ENCODE measurements at regions not wholly inside any gene's neighbourhood (a gene's known extent, or its start where the extent isn't known, plus 50 kb on each side); places are given as distances from the start of the nearest gene placed in this dataset.

GRCh38 chr3:83769791-83770663 is 1188.8 kb upstream of the CADM2 start:
- no peak for TF ChIP-seq CTCF (IDR thresholded peaks at IDR 0.05; ENCODE audit: borderline replicate concordance, insufficient read depth, low read depth, low read length)
- no peak overlapping the region for H3K4me3 ChIP-seq (ENCODE audit: low read depth, low read length)

GRCh38 chr3:83770664-83771402 is 1188.0 kb upstream of the CADM2 start:
- H3K4me3 ChIP-seq (ENCODE audit: low read depth, low read length) = no peak overlapping the region
- TF ChIP-seq CTCF (IDR thresholded peaks at IDR 0.05; ENCODE audit: borderline replicate concordance, insufficient read depth, low read depth, low read length) = no peak

GRCh38 chr3:83802801-83803200 is 1156.0 kb upstream of the CADM2 start:
- H3K4me3 ChIP-seq (ENCODE audit: low read depth, low read length) = no peak overlapping the region
- no peak for TF ChIP-seq CTCF (IDR thresholded peaks at IDR 0.05; ENCODE audit: borderline replicate concordance, insufficient read depth, low read depth, low read length)

- H3K4me3 ChIP-seq (ENCODE audit: low read depth, low read length) = no peak overlapping the region
- no peak for TF ChIP-seq CTCF (IDR thresholded peaks at IDR 0.05; ENCODE audit: borderline replicate concordance, insufficient read depth, low read depth, low read length)
Observed at GRCh38 chr3:83807511-83807910, 1151.3 kb upstream of the CADM2 start.

GRCh38 chr3:83813176-83813575 is 1145.6 kb upstream of the CADM2 start:
- H3K4me3 ChIP-seq (ENCODE audit: low read depth, low read length) = no peak overlapping the region
- TF ChIP-seq CTCF (IDR thresholded peaks at IDR 0.05; ENCODE audit: borderline replicate concordance, insufficient read depth, low read depth, low read length) = no peak

- H3K4me3 ChIP-seq (ENCODE audit: low read depth, low read length) = no peak overlapping the region
- TF ChIP-seq CTCF (IDR thresholded peaks at IDR 0.05; ENCODE audit: borderline replicate concordance, insufficient read depth, low read depth, low read length) = no peak
Observed at GRCh38 chr3:83816653-83817052, 1142.1 kb upstream of the CADM2 start.
